ENCODE measurements at regions not wholly inside any gene's neighbourhood (a gene's known extent, or its start where the extent isn't known, plus 50 kb on each side); places are given as distances from the start of the nearest gene placed in this dataset.

DNA sequence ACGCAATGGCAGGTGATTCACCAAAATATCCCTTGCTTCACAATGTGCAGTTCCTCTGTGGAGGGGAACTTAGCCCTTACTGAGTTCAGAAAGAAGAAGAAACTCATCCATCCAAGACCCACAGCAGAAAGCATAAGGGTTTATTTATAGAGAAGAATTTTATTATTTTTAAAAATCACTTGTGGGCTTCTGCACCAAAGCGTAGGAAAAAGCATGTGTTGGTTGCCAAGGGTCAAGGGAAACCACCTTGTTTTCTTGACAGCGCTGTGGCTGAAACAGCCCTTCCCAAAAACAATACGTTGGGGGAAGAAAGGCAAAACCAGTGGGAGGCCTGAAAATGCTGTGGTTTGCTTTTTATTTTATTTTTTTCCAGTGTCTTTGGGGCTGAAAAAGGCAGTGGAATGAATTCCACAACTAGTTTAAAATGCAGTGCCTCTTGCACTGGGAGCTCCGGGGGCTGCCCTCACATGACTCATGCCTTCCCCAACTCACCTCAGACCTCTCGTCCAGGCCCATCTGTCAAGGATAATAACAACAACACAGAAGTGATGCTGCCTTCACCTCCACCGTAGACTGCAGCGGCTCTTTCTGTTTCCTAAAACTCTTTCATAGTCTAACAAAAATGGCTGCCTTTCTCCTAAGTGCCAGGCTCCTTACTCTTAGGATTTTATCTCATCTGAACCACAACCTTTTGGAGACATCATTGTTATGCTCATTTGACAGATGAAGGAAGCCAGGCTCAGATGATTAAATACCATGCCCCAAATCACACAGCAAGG lies 224.2 kb upstream of the JUN start (continued):
- TF ChIP-seq, protein P1, sequence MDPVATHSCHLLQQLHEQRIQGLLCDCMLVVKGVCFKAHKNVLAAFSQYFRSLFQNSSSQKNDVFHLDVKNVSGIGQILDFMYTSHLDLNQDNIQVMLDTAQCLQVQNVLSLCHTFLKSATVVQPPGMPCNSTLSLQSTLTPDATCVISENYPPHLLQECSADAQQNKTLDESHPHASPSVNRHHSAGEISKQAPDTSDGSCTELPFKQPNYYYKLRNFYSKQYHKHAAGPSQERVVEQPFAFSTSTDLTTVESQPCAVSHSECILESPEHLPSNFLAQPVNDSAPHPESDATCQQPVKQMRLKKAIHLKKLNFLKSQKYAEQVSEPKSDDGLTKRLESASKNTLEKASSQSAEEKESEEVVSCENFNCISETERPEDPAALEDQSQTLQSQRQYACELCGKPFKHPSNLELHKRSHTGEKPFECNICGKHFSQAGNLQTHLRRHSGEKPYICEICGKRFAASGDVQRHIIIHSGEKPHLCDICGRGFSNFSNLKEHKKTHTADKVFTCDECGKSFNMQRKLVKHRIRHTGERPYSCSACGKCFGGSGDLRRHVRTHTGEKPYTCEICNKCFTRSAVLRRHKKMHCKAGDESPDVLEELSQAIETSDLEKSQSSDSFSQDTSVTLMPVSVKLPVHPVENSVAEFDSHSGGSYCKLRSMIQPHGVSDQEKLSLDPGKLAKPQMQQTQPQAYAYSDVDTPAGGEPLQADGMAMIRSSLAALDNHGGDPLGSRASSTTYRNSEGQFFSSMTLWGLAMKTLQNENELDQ (CRISPR knock-in tag; IDR thresholded peaks at IDR 0.05; ENCODE audit: borderline replicate concordance), result no peak
- TF ChIP-seq, protein P2, sequence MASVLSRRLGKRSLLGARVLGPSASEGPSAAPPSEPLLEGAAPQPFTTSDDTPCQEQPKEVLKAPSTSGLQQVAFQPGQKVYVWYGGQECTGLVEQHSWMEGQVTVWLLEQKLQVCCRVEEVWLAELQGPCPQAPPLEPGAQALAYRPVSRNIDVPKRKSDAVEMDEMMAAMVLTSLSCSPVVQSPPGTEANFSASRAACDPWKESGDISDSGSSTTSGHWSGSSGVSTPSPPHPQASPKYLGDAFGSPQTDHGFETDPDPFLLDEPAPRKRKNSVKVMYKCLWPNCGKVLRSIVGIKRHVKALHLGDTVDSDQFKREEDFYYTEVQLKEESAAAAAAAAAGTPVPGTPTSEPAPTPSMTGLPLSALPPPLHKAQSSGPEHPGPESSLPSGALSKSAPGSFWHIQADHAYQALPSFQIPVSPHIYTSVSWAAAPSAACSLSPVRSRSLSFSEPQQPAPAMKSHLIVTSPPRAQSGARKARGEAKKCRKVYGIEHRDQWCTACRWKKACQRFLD (CRISPR knock-in tag; IDR thresholded peaks at IDR 0.05), result no peak
- no peak for TF ChIP-seq ZNF143 (CRISPR knock-in tag; IDR thresholded peaks at IDR 0.05)
- TF ChIP-seq ZNF316 (IDR thresholded peaks at IDR 0.05), result 0 out of 2 replicates have a peak, but pooled peaks have one; percentile 13
- TF ChIP-seq LEF1 (IDR thresholded peaks at IDR 0.05), result 0 out of 2 replicates have a peak, but pooled peaks have one; percentile 21
